T-cell (primary cell): ENCODE measurements at regions not wholly inside any gene's neighbourhood (a gene's known extent, or its start where the extent isn't known, plus 50 kb on each side); places are given as distances from the start of the nearest gene placed in this dataset.
"Not testable (repeated sequence)": the region's sequence is repeated elsewhere in the genome, so short reads cannot be mapped to it uniquely, and the experiment has no call there.

Experiments
- ATAC-seq, 4 experiments: fragments of 200-7000 bp in 3 of 4; fragments of 150-1000 bp in 1 of 4; cut with Tn5 transposase; replicated peaks in 1 of 4; 1 replicate in 3 of 4; 2 replicates in 1 of 4; pipeline ENCODE4 v1.10.0; 2021; ENCODE audit warnings: moderate library complexity in 3 of 4, mild to moderate bottlenecking in 2 of 4, moderate number of reproducible peaks in 1 of 4
- CTCF ChIA-PET, 2 donors: fragments of 300-600 bp; sonication (Branson Sonifier 250); formaldehyde crosslinking; loops; one replicate each; lab custom pipeline; 2022; ENCODE audit warnings: antibody characterized with exemption in 2 of 2; lab: Charles Lee
- POLR2A ChIA-PET, 2 donors: fragments of 300-600 bp; sonication (Branson Sonifier 250); formaldehyde crosslinking; loops; one replicate each; lab custom pipeline; 2022; ENCODE audit warnings: antibody characterized with exemption in 2 of 2; lab: Charles Lee
- DNase-seq, 35 experiments: peaks; one replicate each; pipeline versions ENCODE4 v3.0.0 to v3.0.0-alpha.2; 2013 to 2023
- H3K27ac ChIP-seq: one replicate; pipeline ENCODE4 v1.5.1; 2013; ENCODE audit warnings: low read length
- H3K27me3 ChIP-seq, 2 experiments: replicated peaks in 1 of 2; 1 replicate in 1 of 2; 2 replicates in 1 of 2; pipeline versions ENCODE4 v1.6.1 to v1.7.0; 2013; ENCODE audit warnings: low read length in 1 of 2, mixed read lengths in 1 of 2; ENCODE audit not compliant: control insufficient read depth in 2 of 2, insufficient read depth in 2 of 2; ENCODE audit errors: extremely low read depth in 1 of 2
- H3K36me3 ChIP-seq, 2 donors: 1 replicate in 1 of 2; 2 replicates in 1 of 2; pipeline versions ENCODE4 v1.6.1 to v1.7.0; 2013; ENCODE audit warnings: low read length in 1 of 2; ENCODE audit not compliant: control insufficient read depth in 2 of 2, insufficient read depth in 1 of 2; ENCODE audit errors: extremely low read depth in 1 of 2
- H3K4me1 ChIP-seq, 2 experiments: 1 replicate in 1 of 2; 2 replicates in 1 of 2; pipeline versions ENCODE4 v1.6.1 to v1.7.0; 2013; ENCODE audit warnings: low read length in 2 of 2, mixed read lengths in 1 of 2; ENCODE audit not compliant: insufficient read depth in 2 of 2, control insufficient read depth in 1 of 2; ENCODE audit errors: extremely low read depth in 1 of 2
- H3K4me3 ChIP-seq, 2 donors: 1 replicate in 1 of 2; 2 replicates in 1 of 2; pipeline versions ENCODE4 v1.5.1 to v1.7.0; 2013; ENCODE audit warnings: mild to moderate bottlenecking in 2 of 2, low read length in 1 of 2, moderate library complexity in 1 of 2; ENCODE audit not compliant: control insufficient read depth in 1 of 2; ENCODE audit errors: extremely low read depth in 1 of 2
- H3K9me3 ChIP-seq: 2 replicates; pipeline ENCODE4 v1.7.0; 2013
- H3K27ac Mint-ChIP-seq, 2 donors: one replicate each; pipeline ENCODE4 v1.8.0; 2020 to 2021; ENCODE audit warnings: mild to moderate bottlenecking in 2 of 2, mixed read lengths in 2 of 2
- H3K27me3 Mint-ChIP-seq, 2 donors: one replicate each; pipeline ENCODE4 v1.8.0; 2021 to 2022; ENCODE audit warnings: mixed read lengths in 2 of 2
- H3K36me3 Mint-ChIP-seq: one replicate; pipeline ENCODE4 v1.8.0; 2021; ENCODE audit warnings: mixed read lengths
- H3K4me1 Mint-ChIP-seq, 3 donors: one replicate each; pipeline ENCODE4 v1.8.0; 2020 to 2022; ENCODE audit warnings: mixed read lengths in 3 of 3, mild to moderate bottlenecking in 1 of 3
- H3K4me3 Mint-ChIP-seq, 3 donors: one replicate each; pipeline ENCODE4 v1.8.0; 2020 to 2022; ENCODE audit warnings: mild to moderate bottlenecking in 3 of 3, mixed read lengths in 3 of 3, moderate library complexity in 3 of 3
- H3K9me3 Mint-ChIP-seq, 3 donors: one replicate each; pipeline ENCODE4 v1.8.0; 2020 to 2022; ENCODE audit warnings: mixed read lengths in 3 of 3
- WGBS: methylation state at CpG from one replicate; pipeline ENCODE4 v1.1.5; 2013; ENCODE audit warnings: missing lambda C conversion rate; ENCODE audit not compliant: insufficient coverage; 5-methylcytosine and 5-hydroxymethylcytosine counted together

- CTCF ChIA-PET, H3K36me3 Mint-ChIP-seq, H3K27me3 Mint-ChIP-seq, H3K36me3 ChIP-seq, H3K9me3 Mint-ChIP-seq, POLR2A ChIA-PET, H3K27ac ChIP-seq, H3K9me3 ChIP-seq: not testable (repeated sequence)
- Mint-ChIP-seq H3K4me1 (peaks cover 12 to 20% (median 15%) of the 10 kb centered on the region in 3 donors), H3K4me3 (peak overlapping the region; percentile 74 to 85 (median 80)), H3K27ac (peak overlapping the region in 1 of 2 donors; percentile 39)
- H3K4me3 ChIP-seq, result peak overlapping the region; percentile 31 to 51
- peaks cover 0 to 26% of the 10 kb centered on the region in 2 experiments for H3K27me3 ChIP-seq
- peak in 14 of 35 experiments; percentile 2 to 39 (median 18) for DNase-seq
- H3K4me1 ChIP-seq, result peaks cover 0 to 13% of the 10 kb centered on the region in 2 experiments
- 8% methylated on average over 5 of the region's 59 CpGs for WGBS
- ATAC-seq, result peak; percentile 74 to 84 (median 80)
Measured at GRCh38 chr1:121009216-121010057, 119.9 kb downstream of the PPIAL4A start.

- H3K27ac Mint-ChIP-seq, H3K27me3 Mint-ChIP-seq, H3K27ac ChIP-seq, H3K4me3 Mint-ChIP-seq, H3K4me3 ChIP-seq, DNase-seq, H3K36me3 Mint-ChIP-seq, H3K9me3 Mint-ChIP-seq, CTCF ChIA-PET, H3K36me3 ChIP-seq, H3K9me3 ChIP-seq, POLR2A ChIA-PET, ATAC-seq: not testable (repeated sequence)
- WGBS, result no CpG with 5 or more reads among the region's 22 CpGs
- peaks cover 12 to 20% (median 15%) of the 10 kb centered on the region in 3 donors for H3K4me1 Mint-ChIP-seq
- peaks cover 0 to 26% of the 10 kb centered on the region in 2 experiments for H3K27me3 ChIP-seq
- H3K4me1 ChIP-seq, result peaks cover 0 to 13% of the 10 kb centered on the region in 2 experiments
Measured at GRCh38 chr1:121010141-121010540, 120.6 kb downstream of the PPIAL4A start.

DNA sequence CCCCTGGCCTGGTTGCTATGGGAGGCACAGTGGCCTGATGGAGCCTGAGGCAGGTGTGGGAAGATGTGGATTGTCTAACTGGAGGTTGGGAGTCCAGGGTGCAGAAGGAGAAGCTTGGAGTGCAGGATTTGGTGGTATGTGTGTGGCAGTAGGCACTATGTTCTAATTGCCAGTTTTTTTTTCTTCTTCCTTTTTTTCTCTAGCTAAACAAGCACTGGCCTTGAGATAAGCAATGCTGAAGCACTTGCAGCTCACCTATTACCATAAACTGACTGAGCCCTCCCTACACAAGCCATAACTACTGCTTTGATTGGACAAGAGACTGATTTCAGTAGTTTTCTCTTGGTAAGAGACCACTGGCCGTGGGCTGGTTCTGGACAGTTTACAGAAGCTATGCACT, 123.6 kb downstream of the PPIAL4A start:
- POLR2A ChIA-PET, result not testable (repeated sequence)

GRCh38 chr1:121016182-121017028, 126.8 kb downstream of the PPIAL4A start:
- H3K9me3 ChIP-seq, H3K27me3 Mint-ChIP-seq, H3K36me3 Mint-ChIP-seq, H3K27ac ChIP-seq, H3K27ac Mint-ChIP-seq, POLR2A ChIA-PET, H3K4me1 Mint-ChIP-seq, CTCF ChIA-PET, H3K4me1 ChIP-seq, H3K9me3 Mint-ChIP-seq, H3K27me3 ChIP-seq, H3K36me3 ChIP-seq, H3K4me3 ChIP-seq: not testable (repeated sequence)
- WGBS, result 22% methylated on average over 7 of the region's 32 CpGs
- H3K4me3 Mint-ChIP-seq, result peak overlapping the region in 1 of 3 donors; percentile 48
- peak in 3 of 4 experiments; percentile 41 to 59 (median 53) for ATAC-seq
- DNase-seq, result peak in 1 of 35 experiments; percentile 35

More for the DNA sequence above, 123.6 kb downstream of the PPIAL4A start:
- no CpG with 5 or more reads among the region's 1 CpG for WGBS
- H3K36me3 Mint-ChIP-seq, H3K27ac Mint-ChIP-seq, H3K9me3 ChIP-seq, ATAC-seq, H3K4me3 Mint-ChIP-seq, H3K27ac ChIP-seq, H3K9me3 Mint-ChIP-seq, H3K4me1 ChIP-seq, H3K27me3 Mint-ChIP-seq, H3K4me3 ChIP-seq, DNase-seq, CTCF ChIA-PET, H3K36me3 ChIP-seq: not testable (repeated sequence)
- H3K4me1 Mint-ChIP-seq, result peaks cover 8 to 15% (median 10%) of the 10 kb centered on the region in 3 donors
- peaks cover 0 to 15% of the 10 kb centered on the region in 2 experiments for H3K27me3 ChIP-seq

- H3K36me3 Mint-ChIP-seq, POLR2A ChIA-PET, H3K9me3 ChIP-seq, H3K27ac Mint-ChIP-seq, DNase-seq, H3K4me1 Mint-ChIP-seq, H3K4me3 ChIP-seq, H3K27me3 ChIP-seq, H3K4me1 ChIP-seq, ATAC-seq, H3K36me3 ChIP-seq, H3K9me3 Mint-ChIP-seq, H3K27ac ChIP-seq, H3K4me3 Mint-ChIP-seq, CTCF ChIA-PET, H3K27me3 Mint-ChIP-seq: not testable (repeated sequence)
- WGBS, result no CpG with 5 or more reads among the region's 17 CpGs
Measured at GRCh38 chr1:121019715-121020349, 130.3 kb downstream of the PPIAL4A start.
